Activated CD4-positive, alpha-beta memory T cell treated with anti-CD3 and anti-CD28 coated beads, Interleukin-2, amount 10 ng/mL, durations not matched to agents 7 days and 5 days (primary cell): ENCODE measurements at regions not wholly inside any gene's neighbourhood (a gene's known extent, or its start where the extent isn't known, plus 50 kb on each side); places are given as distances from the start of the nearest gene placed in this dataset.
"Not testable (repeated sequence)": the region's sequence is repeated elsewhere in the genome, so short reads cannot be mapped to it uniquely, and the experiment has no call there.

Experiments used
- CTCF ChIA-PET: fragments of 350-600 bp; sonication (Branson Sonifier 250); formaldehyde crosslinking; loops from one replicate; lab custom pipeline; 2021; ENCODE audit warnings: antibody characterized with exemption, inconsistent platforms; lab: Charles Lee
- POLR2A ChIA-PET: fragments of 350-600 bp; sonication (Branson Sonifier 250); formaldehyde crosslinking; loops from one replicate; lab custom pipeline; 2021; ENCODE audit warnings: antibody characterized with exemption; lab: Charles Lee
- DNase-seq: peaks from one replicate; pipeline ENCODE4 v3.0.0-alpha.2; 2020
- H3K27ac Mint-ChIP-seq: one replicate; pipeline ENCODE4 v1.8.0; 2021; ENCODE audit warnings: mild to moderate bottlenecking, mixed read lengths
- H3K27me3 Mint-ChIP-seq: one replicate; pipeline ENCODE4 v1.8.0; 2021; ENCODE audit warnings: mixed read lengths
- H3K36me3 Mint-ChIP-seq: one replicate; pipeline ENCODE4 v1.8.0; 2021; ENCODE audit warnings: low read depth, mixed read lengths
- H3K4me1 Mint-ChIP-seq: one replicate; pipeline ENCODE4 v1.8.0; 2021; ENCODE audit warnings: mixed read lengths
- H3K4me3 Mint-ChIP-seq: one replicate; pipeline ENCODE4 v1.8.0; 2021; ENCODE audit warnings: mild to moderate bottlenecking, mixed read lengths
- H3K9me3 Mint-ChIP-seq: one replicate; pipeline ENCODE4 v1.8.0; 2021; ENCODE audit warnings: mixed read lengths

GRCh38 chr1:47690341-47691250 lies 252.8 kb downstream of the FOXD2 start:
- ChIA-PET CTCF (no interaction called here), POLR2A (no interaction called here)
- no peak for DNase-seq
- H3K4me3 Mint-ChIP-seq, result no peak overlapping the region
- H3K27me3 Mint-ChIP-seq, result peaks cover 5% of the 10 kb centered on the region
- no peaks in the 10 kb centered on the region for H3K36me3 Mint-ChIP-seq
- no peak overlapping the region for H3K27ac Mint-ChIP-seq
- H3K4me1 Mint-ChIP-seq, result no peaks in the 10 kb centered on the region
- no peaks in the 10 kb centered on the region for H3K9me3 Mint-ChIP-seq

- DNase-seq, H3K9me3 Mint-ChIP-seq, H3K27me3 Mint-ChIP-seq, H3K4me3 Mint-ChIP-seq, H3K36me3 Mint-ChIP-seq, H3K27ac Mint-ChIP-seq, H3K4me1 Mint-ChIP-seq, POLR2A ChIA-PET, CTCF ChIA-PET: not testable (repeated sequence)
Observed at GRCh38 chr1:47691293-47691692, 253.4 kb downstream of the FOXD2 start.

GRCh38 chr1:47692196-47692595 lies 254.4 kb downstream of the FOXD2 start:
- Mint-ChIP-seq H3K9me3 (no peaks in the 10 kb centered on the region), H3K4me3 (no peak overlapping the region), H3K4me1 (no peaks in the 10 kb centered on the region), H3K27ac (no peak overlapping the region), H3K27me3 (peaks cover 5% of the 10 kb centered on the region), H3K36me3 (no peaks in the 10 kb centered on the region)
- DNase-seq, result no peak
- ChIA-PET POLR2A (no interaction called here), CTCF (no interaction called here)

GRCh38 chr1:47693115-47693514 lies 255.3 kb downstream of the FOXD2 start:
- Mint-ChIP-seq H3K4me1 (no peaks in the 10 kb centered on the region), H3K36me3 (no peaks in the 10 kb centered on the region), H3K27me3 (peaks cover 5% of the 10 kb centered on the region), H3K9me3 (no peaks in the 10 kb centered on the region), H3K4me3 (no peak overlapping the region), H3K27ac (no peak overlapping the region)
- no peak for DNase-seq
- CTCF ChIA-PET, result no interaction called here
- POLR2A ChIA-PET, result no interaction called here

GRCh38 chr1:47694011-47694890 lies 256.4 kb downstream of the FOXD2 start:
- CTCF ChIA-PET, result no interaction called here
- POLR2A ChIA-PET, result no interaction called here
- no peak overlapping the region for H3K4me3 Mint-ChIP-seq
- no peaks in the 10 kb centered on the region for H3K4me1 Mint-ChIP-seq
- H3K36me3 Mint-ChIP-seq, result no peaks in the 10 kb centered on the region
- no peaks in the 10 kb centered on the region for H3K9me3 Mint-ChIP-seq
- H3K27me3 Mint-ChIP-seq, result peaks cover 4% of the 10 kb centered on the region
- H3K27ac Mint-ChIP-seq, result no peak overlapping the region
- DNase-seq, result no peak

GRCh38 chr1:47696404-47696736 lies 258.5 kb downstream of the FOXD2 start:
- DNase-seq, result no peak
- no peaks in the 10 kb centered on the region for H3K9me3 Mint-ChIP-seq
- H3K27ac Mint-ChIP-seq, result no peak overlapping the region
- no peaks in the 10 kb centered on the region for H3K4me1 Mint-ChIP-seq
- H3K4me3 Mint-ChIP-seq, result no peak overlapping the region
- H3K36me3 Mint-ChIP-seq, result no peaks in the 10 kb centered on the region
- no peaks in the 10 kb centered on the region for H3K27me3 Mint-ChIP-seq
- ChIA-PET CTCF (interaction anchor here (1.3 to 2.0 kb wide), 2 partner anchors 30 to 259 kb away, joined by 3 to 6 read pairs; no protein-coding TSS in a partner anchor), POLR2A (no interaction called here)

GRCh38 chr1:47696737-47697441 lies 259.0 kb downstream of the FOXD2 start:
- Mint-ChIP-seq H3K36me3 (no peaks in the 10 kb centered on the region), H3K27ac (no peak overlapping the region), H3K9me3 (no peaks in the 10 kb centered on the region), H3K27me3 (no peaks in the 10 kb centered on the region), H3K4me1 (no peaks in the 10 kb centered on the region), H3K4me3 (no peak overlapping the region)
- ChIA-PET CTCF (interaction anchor here (1.3 to 2.0 kb wide), 2 partner anchors 29 to 259 kb away, joined by 3 to 6 read pairs; no protein-coding TSS in a partner anchor), POLR2A (no interaction called here)
- DNase-seq, result no peak

- no peaks in the 10 kb centered on the region for H3K36me3 Mint-ChIP-seq
- ChIA-PET CTCF (interaction anchor here (1.6 kb wide), 1 partner anchor 28 kb away, joined by 3 read pairs; no protein-coding TSS in a partner anchor), POLR2A (no interaction called here)
- H3K9me3 Mint-ChIP-seq, result no peaks in the 10 kb centered on the region
- H3K4me3 Mint-ChIP-seq, result no peak overlapping the region
- H3K27me3 Mint-ChIP-seq, result no peaks in the 10 kb centered on the region
- H3K4me1 Mint-ChIP-seq, result no peaks in the 10 kb centered on the region
- no peak overlapping the region for H3K27ac Mint-ChIP-seq
- no peak for DNase-seq
Observed at GRCh38 chr1:47697616-47698335, 259.9 kb downstream of the FOXD2 start.

- no peaks in the 10 kb centered on the region for H3K36me3 Mint-ChIP-seq
- no peaks in the 10 kb centered on the region for H3K9me3 Mint-ChIP-seq
- peaks cover 5% of the 10 kb centered on the region for H3K27me3 Mint-ChIP-seq
- no peaks in the 10 kb centered on the region for H3K4me1 Mint-ChIP-seq
- DNase-seq, result no peak
- CTCF ChIA-PET, result interaction anchor here (1.2 kb wide), 1 partner anchor 262 kb away, joined by 4 read pairs; the partner anchor contains the start of gene FOXD2
- POLR2A ChIA-PET, result no interaction called here
- no peak overlapping the region for H3K27ac Mint-ChIP-seq
- no peak overlapping the region for H3K4me3 Mint-ChIP-seq
Observed at GRCh38 chr1:47699492-47700235, 261.8 kb downstream of the FOXD2 start.

GRCh38 chr1:47701283-47701682 lies 263.4 kb downstream of the FOXD2 start:
- Mint-ChIP-seq H3K27me3 (peaks cover 15% of the 10 kb centered on the region), H3K36me3 (no peaks in the 10 kb centered on the region)
- CTCF ChIA-PET, result no interaction called here

GRCh38 chr1:47701741-47702515 lies 264.1 kb downstream of the FOXD2 start:
- no peaks in the 10 kb centered on the region for H3K4me1 Mint-ChIP-seq
- H3K4me3 Mint-ChIP-seq, result no peak overlapping the region
- peaks cover 19% of the 10 kb centered on the region for H3K27me3 Mint-ChIP-seq
- ChIA-PET POLR2A (no interaction called here), CTCF (no interaction called here)
- DNase-seq, result no peak
- no peaks in the 10 kb centered on the region for H3K36me3 Mint-ChIP-seq
- H3K9me3 Mint-ChIP-seq, result no peaks in the 10 kb centered on the region
- no peak overlapping the region for H3K27ac Mint-ChIP-seq

More at GRCh38 chr1:47701283-47701682, 263.4 kb downstream of the FOXD2 start:
- POLR2A ChIA-PET, result no interaction called here
- H3K4me3 Mint-ChIP-seq, result no peak overlapping the region
- no peak for DNase-seq
- H3K4me1 Mint-ChIP-seq, result no peaks in the 10 kb centered on the region
- H3K27ac Mint-ChIP-seq, result no peak overlapping the region
- H3K9me3 Mint-ChIP-seq, result no peaks in the 10 kb centered on the region
